ENCODE measurements at regions not wholly inside any gene's neighbourhood (a gene's known extent, or its start where the extent isn't known, plus 50 kb on each side); places are given as distances from the start of the nearest gene placed in this dataset.

GRCh38 chr3:42014458-42014920, 52.6 kb upstream of the ULK4 start:
- no peak overlapping the region for H3K27ac ChIP-seq (ENCODE audit: low read depth, low read length)
- WGBS, 3 donors, result 1 to 3% (median 2%) methylated on average over 12 of the region's 12 CpGs

DNA sequence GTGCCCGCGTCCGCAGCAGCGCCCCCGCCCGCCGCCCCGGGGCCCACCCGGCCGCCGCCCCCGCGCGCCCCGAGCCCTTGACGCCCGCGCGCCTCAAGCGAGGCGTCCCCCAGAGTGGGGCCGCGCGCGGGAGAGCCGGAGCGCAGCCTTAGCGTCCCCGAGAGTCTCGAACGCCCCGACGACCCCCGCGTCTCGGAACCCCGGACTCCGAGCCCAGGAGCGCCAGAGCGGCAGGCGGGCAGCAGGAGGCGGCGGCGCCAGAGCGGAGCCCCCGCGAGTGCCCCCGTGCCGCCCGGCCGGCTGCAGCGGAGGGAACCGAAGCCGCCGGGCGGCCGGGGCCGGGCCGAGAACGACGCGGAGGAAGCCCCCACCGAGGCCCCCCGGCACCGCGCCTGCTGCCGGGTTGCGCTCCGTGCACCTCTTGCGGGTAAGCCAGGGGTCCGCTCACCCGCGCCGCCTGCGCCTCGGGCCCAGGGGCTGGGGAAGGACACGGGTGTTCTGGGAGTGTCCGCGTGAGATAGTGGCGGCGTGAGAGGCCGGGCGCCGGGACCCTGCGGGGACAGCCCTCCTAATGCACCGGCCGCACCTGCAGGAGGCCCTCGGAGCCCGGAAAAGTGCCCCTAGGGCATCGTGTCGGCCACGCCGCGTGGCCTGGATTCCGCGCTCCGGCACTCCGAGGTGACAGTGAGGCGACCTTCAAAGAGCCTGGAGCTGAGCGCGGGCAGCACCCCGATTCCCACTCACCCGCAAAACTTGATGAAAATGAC, 52.0 kb upstream of the ULK4 start:
- H3K27ac ChIP-seq (ENCODE audit: low read depth, low read length), result no peak overlapping the region
- WGBS, 3 donors, result 0% methylated on average over 43 to 103 of the region's 103 CpGs

DNA sequence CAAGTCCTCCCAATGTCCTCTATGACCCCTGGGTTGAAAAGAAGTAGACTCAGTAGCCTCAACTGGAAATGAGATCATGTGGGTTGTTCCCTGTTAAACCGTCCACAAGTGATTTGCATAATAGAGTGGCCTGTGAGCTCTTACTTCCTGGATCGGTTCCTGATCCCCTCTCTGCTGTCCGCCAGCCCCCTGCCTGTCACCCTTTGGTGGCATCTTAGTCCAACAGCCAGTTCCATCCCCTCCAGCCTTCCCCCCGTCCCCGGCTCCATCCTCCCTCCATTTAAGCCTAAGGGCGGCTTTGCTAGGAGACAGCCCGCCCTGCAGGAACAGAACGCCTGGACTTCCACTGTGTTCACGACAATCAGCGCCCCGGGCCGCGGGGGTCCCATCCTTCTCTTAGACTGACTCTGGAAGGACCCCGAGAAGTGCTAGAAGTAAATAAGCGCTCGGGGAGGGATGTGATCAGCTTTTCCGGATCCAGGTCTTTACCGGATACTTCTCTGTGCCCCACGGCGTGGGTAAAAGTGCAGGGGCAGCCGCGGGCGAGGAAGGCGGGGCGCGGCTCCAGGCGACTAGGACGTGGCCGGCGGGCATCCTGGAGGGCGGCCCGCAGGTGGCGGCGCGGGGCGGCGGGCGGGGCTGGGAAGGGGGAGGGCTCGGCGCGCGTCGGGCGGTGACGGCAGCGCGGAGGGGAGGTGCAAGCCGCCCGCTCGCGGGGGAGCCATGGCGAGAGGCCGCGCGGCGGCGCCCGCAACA, 51.2 kb upstream of the ULK4 start:
- WGBS, 3 donors, result 1 to 4% (median 2%) methylated on average over 31 to 58 of the region's 58 CpGs
- H3K27ac ChIP-seq (ENCODE audit: low read depth, low read length), result peak overlapping the region; percentile 86

GRCh38 chr3:42012383-42012934, 50.6 kb upstream of the ULK4 start:
- WGBS, 3 donors, result 32 to 55% (median 35%) methylated on average over 2 of the region's 2 CpGs
- no peak overlapping the region for H3K27ac ChIP-seq (ENCODE audit: low read depth, low read length)

Measured in adipose tissue (tissue), 3 donors.